A673 (cell line): ENCODE measurements at regions not wholly inside any gene's neighbourhood (a gene's known extent, or its start where the extent isn't known, plus 50 kb on each side); places are given as distances from the start of the nearest gene placed in this dataset.

ENCODE experiments used
- BruUV-seq: library from RNA; stranded (reverse); fragments of 400-500 nt; replicated peaks from 2 replicates; lab custom pipeline; 2021; lab: Mats Ljungman, UMichigan
- CTCF ChIA-PET: fragments of 300-600 bp; sonication (Branson Sonifier 250); formaldehyde crosslinking; loops from one replicate; lab custom pipeline; 2022; ENCODE audit warnings: antibody characterized with exemption; lab: Charles Lee
- POLR2A ChIA-PET: fragments of 300-600 bp; sonication (Branson Sonifier 250); formaldehyde crosslinking; loops from one replicate; lab custom pipeline; 2022; ENCODE audit warnings: antibody characterized with exemption; ENCODE audit not compliant: low non-redundant PET; lab: Charles Lee
- DNase-seq: peaks from one replicate; pipeline ENCODE4 v3.0.0-alpha.2; 2015; ENCODE audit warnings: low spot score
- H3K27ac ChIP-seq: fragments of 200-600 bp; sonication (generic); 2 replicates; pipeline ENCODE4 v1.5.1; 2016; ENCODE audit warnings: mixed run types, low read depth, mild to moderate bottlenecking, mixed read lengths, antibody characterized with exemption, low read length; ENCODE audit not compliant: poor library complexity, severe bottlenecking
- H3K27me3 ChIP-seq: fragments of 200-600 bp; sonication (generic); replicated peaks from 2 replicates; pipeline ENCODE4 v1.6.1; 2017; ENCODE audit warnings: mixed run types, low read depth, mild to moderate bottlenecking, mixed read lengths, antibody characterized with exemption, low read length; ENCODE audit not compliant: insufficient read depth, poor library complexity
- H3K36me3 ChIP-seq: fragments of 200-600 bp; sonication (generic); 2 replicates; pipeline ENCODE4 v1.6.1; 2016; ENCODE audit warnings: mixed run types, mild to moderate bottlenecking, mixed read lengths, antibody characterized with exemption, low read length; ENCODE audit not compliant: insufficient read depth, poor library complexity, severe bottlenecking
- H3K4me1 ChIP-seq: fragments of 200-600 bp; sonication (generic); 2 replicates; pipeline ENCODE4 v1.6.1; 2017; ENCODE audit warnings: mixed run types, mild to moderate bottlenecking, mixed read lengths, antibody characterized with exemption, low read length; ENCODE audit not compliant: insufficient read depth, poor library complexity, severe bottlenecking
- H3K4me3 ChIP-seq: fragments of 200-600 bp; sonication (generic); 2 replicates; pipeline ENCODE4 v1.5.1; 2016; ENCODE audit warnings: low read depth, mixed run types, mild to moderate bottlenecking, mixed read lengths, low read length; ENCODE audit not compliant: poor library complexity, severe bottlenecking
- H3K9me3 ChIP-seq: fragments of 200-600 bp; sonication (generic); 2 replicates; pipeline ENCODE4 v1.6.1; 2016; ENCODE audit warnings: mixed run types, low read depth, mild to moderate bottlenecking, mixed read lengths, antibody characterized with exemption, low read length; ENCODE audit not compliant: poor library complexity, severe bottlenecking
- CTCF ChIP-seq: fragments of 300-800, 200-600 bp; sonication (generic); conservative IDR thresholded peaks from 2 replicates; pipeline ENCODE4 v1.5.1; 2017; ENCODE audit warnings: low read depth, mild to moderate bottlenecking, antibody characterized with exemption, low read length, moderate library complexity, mixed read lengths
- EZH2 ChIP-seq: fragments of 200-600 bp; sonication (generic); IDR thresholded peaks from 2 replicates; pipeline ENCODE4 v1.6.1; 2017; ENCODE audit warnings: borderline replicate concordance, low read depth, mild to moderate bottlenecking, mixed read lengths, antibody characterized with exemption, low read length; ENCODE audit not compliant: poor library complexity, severe bottlenecking
- intact Hi-C: fragments of 100-400 bp; cut with micrococcal nuclease; formaldehyde crosslinking; loops from one replicate; pipeline ENCODE4 v1.10.0; 2022; ENCODE audit not compliant: unreplicated experiment

- Histone ChIP-seq H3K9me3 (no peaks in the 10 kb centered on the region), H3K27me3 (peaks cover 40% of the 10 kb centered on the region), H3K4me1 (no peaks in the 10 kb centered on the region), H3K27ac (no peak overlapping the region), H3K36me3 (no peaks in the 10 kb centered on the region), H3K4me3 (no peak overlapping the region)
- no peak for DNase-seq
- no TSS peak for BruUV-seq
- POLR2A ChIA-PET, result no interaction called here
- CTCF ChIA-PET, result no interaction called here
- TF ChIP-seq CTCF, result no peak
- TF ChIP-seq EZH2, result no peak
- intact Hi-C loops, result no loop called here
Observed at GRCh38 chr11:11776714-11777113, 65.1 kb upstream of the USP47 start.

- TF ChIP-seq CTCF, result no peak
- no peak for TF ChIP-seq EZH2
- intact Hi-C loops, result no loop called here
- H3K27ac ChIP-seq, result no peak overlapping the region
- H3K27me3 ChIP-seq, result peaks cover 37% of the 10 kb centered on the region
- ChIA-PET CTCF (no interaction called here), POLR2A (no interaction called here)
- no peaks in the 10 kb centered on the region for H3K4me1 ChIP-seq
- H3K4me3 ChIP-seq, result no peak overlapping the region
- no peak for DNase-seq
- no peaks in the 10 kb centered on the region for H3K36me3 ChIP-seq
- no peaks in the 10 kb centered on the region for H3K9me3 ChIP-seq
- no TSS peak for BruUV-seq
Observed at GRCh38 chr11:11774928-11775327, 66.8 kb upstream of the USP47 start.

- no peak overlapping the region for H3K27ac ChIP-seq
- H3K27me3 ChIP-seq, result peaks cover 31% of the 10 kb centered on the region
- DNase-seq, result no peak
- ChIA-PET POLR2A (no interaction called here), CTCF (no interaction called here)
- TF ChIP-seq CTCF (no peak), EZH2 (no peak)
- no peaks in the 10 kb centered on the region for H3K36me3 ChIP-seq
- no peaks in the 10 kb centered on the region for H3K9me3 ChIP-seq
- no peaks in the 10 kb centered on the region for H3K4me1 ChIP-seq
- no TSS peak for BruUV-seq
- no peak overlapping the region for H3K4me3 ChIP-seq
- intact Hi-C loops, result no loop called here
Observed at GRCh38 chr11:11772865-11773515, 68.8 kb upstream of the USP47 start.
